Activated T-helper 2 cell treated with anti-CD3 and anti-CD28 coated beads, Interferon-gamma antibody, Interleukin-2, Interleukin-4, amounts not matched to agents 10 μg/mL and 5 μg/mL and 100 μg/mL, durations not matched to agents 14 hours and 24 hours and 36 hours (primary cell): ENCODE measurements at regions not wholly inside any gene's neighbourhood (a gene's known extent, or its start where the extent isn't known, plus 50 kb on each side); places are given as distances from the start of the nearest gene placed in this dataset.

Source experiments
- DNase-seq: peaks from one replicate; pipeline ENCODE4 v3.0.0; 2021; ENCODE audit warnings: low spot score
- H3K27ac Mint-ChIP-seq: one replicate; pipeline ENCODE4 v1.8.0; 2021; ENCODE audit warnings: mixed read lengths
- H3K27me3 Mint-ChIP-seq: one replicate; pipeline ENCODE4 v1.8.0; 2021; ENCODE audit warnings: low read depth, mixed read lengths
- H3K36me3 Mint-ChIP-seq: one replicate; pipeline ENCODE4 v1.8.0; 2021; ENCODE audit warnings: low read depth, mixed read lengths
- H3K4me1 Mint-ChIP-seq: one replicate; pipeline ENCODE4 v1.8.0; 2021; ENCODE audit warnings: low read depth, mixed read lengths
- H3K4me3 Mint-ChIP-seq: one replicate; pipeline ENCODE4 v1.8.0; 2021; ENCODE audit warnings: low read depth, mild to moderate bottlenecking, moderate library complexity, mixed read lengths
- H3K9me3 Mint-ChIP-seq: one replicate; pipeline ENCODE4 v1.8.0; 2021; ENCODE audit warnings: mixed read lengths
- intact Hi-C: fragments of 100-400 bp; cut with micrococcal nuclease; formaldehyde crosslinking; loops from one replicate; pipeline ENCODE4 v1.15.1; 2023

DNA sequence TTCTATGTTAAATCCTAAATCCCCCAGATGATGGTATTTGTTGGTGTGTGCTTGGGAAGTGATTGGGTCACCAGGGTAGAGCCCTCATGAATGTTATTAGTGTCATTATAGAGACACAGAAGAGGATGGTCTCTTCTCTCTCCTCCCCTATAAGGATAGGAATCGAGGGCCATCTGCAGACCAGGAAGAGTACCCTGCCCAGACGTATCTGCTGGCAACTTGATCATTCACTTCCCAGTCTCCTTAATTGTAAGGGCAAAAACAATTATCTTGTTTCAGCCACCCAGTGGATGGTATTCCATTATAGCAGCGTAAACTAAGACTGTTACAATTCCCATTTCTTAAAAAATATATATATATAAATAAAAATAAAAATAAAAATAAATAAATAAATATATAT lies 892.2 kb downstream of the SI start:
- Mint-ChIP-seq H3K27ac (no peak overlapping the region), H3K36me3 (no peaks in the 10 kb centered on the region)
- intact Hi-C loops, result no loop called here

DNA sequence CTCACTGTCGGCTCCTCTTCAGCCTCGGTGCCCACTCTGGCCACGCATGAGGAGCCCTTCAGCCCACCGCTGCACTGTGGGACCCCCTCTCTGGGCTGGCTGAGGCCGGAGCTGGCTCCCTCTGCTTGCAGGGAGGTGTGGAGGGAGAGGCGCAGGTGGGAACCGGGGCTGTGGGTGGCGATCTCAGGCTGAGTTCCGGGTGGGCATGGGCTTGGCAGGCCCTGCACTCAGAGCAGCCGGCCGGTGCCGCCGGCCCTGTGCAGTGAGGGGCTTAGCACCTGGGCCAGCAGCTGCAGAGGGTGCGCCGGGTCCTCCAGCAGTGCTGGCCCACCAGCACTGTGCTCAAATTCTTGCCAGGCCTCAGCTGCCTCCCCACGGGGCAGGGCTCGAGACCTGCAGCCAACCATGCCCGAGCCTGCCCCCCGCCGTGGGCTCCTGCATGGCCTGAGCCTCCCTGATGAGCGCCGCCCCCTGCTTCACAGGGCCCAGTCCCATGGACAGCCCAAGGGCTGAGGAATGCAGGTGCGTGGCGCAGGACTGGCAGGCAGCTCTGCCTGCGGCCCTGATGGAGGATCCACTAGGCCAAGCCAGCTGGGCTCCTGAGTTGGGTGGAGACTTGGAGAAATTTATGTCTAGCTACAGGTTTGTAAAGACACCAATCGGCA lies 899.1 kb downstream of the SI start:
- H3K27ac Mint-ChIP-seq, result no peak overlapping the region
- H3K4me3 Mint-ChIP-seq, result no peak overlapping the region
- no peaks in the 10 kb centered on the region for H3K4me1 Mint-ChIP-seq
- peaks cover 41% of the 10 kb centered on the region for H3K9me3 Mint-ChIP-seq
- intact Hi-C loops, result no loop called here
- no peaks in the 10 kb centered on the region for H3K27me3 Mint-ChIP-seq
- no peak for DNase-seq
- no peaks in the 10 kb centered on the region for H3K36me3 Mint-ChIP-seq

More for the DNA sequence above, 892.2 kb downstream of the SI start:
- H3K27me3 Mint-ChIP-seq, result no peaks in the 10 kb centered on the region
- H3K9me3 Mint-ChIP-seq, result peaks cover 37% of the 10 kb centered on the region
- no peaks in the 10 kb centered on the region for H3K4me1 Mint-ChIP-seq
- H3K4me3 Mint-ChIP-seq, result no peak overlapping the region
- no peak for DNase-seq

DNA sequence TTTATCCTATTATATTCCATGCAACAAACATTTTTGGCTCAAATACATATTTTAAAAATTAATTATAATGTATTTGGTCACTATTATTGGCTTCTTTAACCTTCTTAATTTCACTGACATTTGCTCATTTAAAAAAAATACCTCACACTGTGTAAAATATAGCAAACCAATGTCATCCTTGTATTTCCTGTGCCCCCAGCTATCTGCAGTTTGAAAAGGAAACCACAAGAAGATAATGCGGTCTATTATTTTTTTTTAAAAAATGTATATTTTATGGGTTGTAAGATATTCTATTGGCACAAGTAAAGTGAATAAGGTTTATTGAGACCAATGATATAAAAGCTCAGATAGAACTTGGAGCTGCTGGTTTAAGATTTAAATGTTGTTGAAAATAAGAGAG lies 904.2 kb downstream of the SI start:
- Mint-ChIP-seq H3K27ac (no peak overlapping the region), H3K9me3 (peaks cover 20% of the 10 kb centered on the region), H3K27me3 (no peaks in the 10 kb centered on the region), H3K4me3 (no peak overlapping the region), H3K36me3 (no peaks in the 10 kb centered on the region), H3K4me1 (no peaks in the 10 kb centered on the region)
- no peak for DNase-seq
- intact Hi-C loops, result no loop called here

DNA sequence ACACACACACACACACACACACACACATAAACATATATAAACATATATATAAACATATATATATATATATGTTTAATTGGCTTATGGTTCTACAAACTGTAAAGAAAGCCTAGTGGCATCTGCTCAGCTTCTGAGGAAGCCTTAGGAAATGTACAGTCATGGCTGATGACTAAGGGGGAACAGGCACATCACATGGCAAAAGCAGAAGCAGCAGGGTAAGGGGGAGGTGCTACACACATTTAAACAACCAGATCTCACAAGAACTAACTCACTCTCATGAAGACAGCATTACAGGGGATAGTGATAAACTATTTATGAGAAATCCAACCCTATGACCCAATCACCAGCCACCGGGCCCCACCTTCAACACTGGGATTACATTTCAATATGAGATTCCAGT lies 922.9 kb downstream of the SI start:
- no peak overlapping the region for H3K4me3 Mint-ChIP-seq
- peaks cover 42% of the 10 kb centered on the region for H3K9me3 Mint-ChIP-seq
- no peak for DNase-seq
- no peaks in the 10 kb centered on the region for H3K36me3 Mint-ChIP-seq
- no peak overlapping the region for H3K27ac Mint-ChIP-seq
- intact Hi-C loops, result no loop called here
- H3K4me1 Mint-ChIP-seq, result no peaks in the 10 kb centered on the region
- H3K27me3 Mint-ChIP-seq, result no peaks in the 10 kb centered on the region

DNA sequence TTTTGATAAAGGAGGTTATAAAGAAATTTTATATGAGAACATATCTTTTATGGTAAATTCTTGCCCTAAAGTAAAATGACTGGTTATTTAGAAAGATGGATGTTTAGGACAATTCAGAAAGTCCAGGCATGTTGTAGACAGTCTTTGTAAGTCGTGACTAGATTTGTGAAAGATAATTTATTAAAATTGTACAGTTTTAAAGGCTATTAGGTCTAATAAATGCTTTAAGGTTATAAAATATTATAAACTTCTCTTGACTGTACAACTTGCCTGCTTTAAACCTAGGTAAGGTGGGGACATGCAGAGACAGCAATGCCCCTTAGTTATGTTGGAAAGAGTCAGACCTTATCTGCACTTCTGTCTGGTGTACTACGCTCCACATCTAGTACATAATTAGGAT lies 933.5 kb downstream of the SI start:
- Mint-ChIP-seq H3K4me3 (no peak overlapping the region), H3K27me3 (no peaks in the 10 kb centered on the region)
- intact Hi-C loops, result no loop called here

DNA sequence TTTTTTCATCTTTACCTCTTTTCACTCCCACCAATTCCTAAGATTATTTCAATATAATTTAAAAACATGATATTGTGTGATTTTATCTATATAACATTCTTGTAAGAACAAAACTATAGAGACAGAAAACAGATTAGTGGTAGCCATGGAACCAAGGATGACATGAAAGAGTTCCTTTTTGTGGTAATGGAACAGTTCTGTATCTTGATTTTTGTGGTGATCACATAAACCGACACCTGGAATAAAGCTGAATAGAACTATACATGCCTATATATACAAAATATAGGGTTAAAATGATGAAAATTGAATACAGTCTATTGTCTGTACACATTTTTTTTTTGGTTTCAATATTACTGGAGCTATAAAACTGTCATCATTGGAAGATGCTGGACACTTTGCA lies 945.4 kb downstream of the SI start:
- no peaks in the 10 kb centered on the region for H3K27me3 Mint-ChIP-seq
- intact Hi-C loops, result no loop called here
- H3K9me3 Mint-ChIP-seq, result peaks cover 8% of the 10 kb centered on the region
- H3K27ac Mint-ChIP-seq, result no peak overlapping the region
- H3K4me3 Mint-ChIP-seq, result no peak overlapping the region
- no peak for DNase-seq
- no peaks in the 10 kb centered on the region for H3K36me3 Mint-ChIP-seq
- H3K4me1 Mint-ChIP-seq, result no peaks in the 10 kb centered on the region

More for the DNA sequence above, 933.5 kb downstream of the SI start:
- H3K9me3 Mint-ChIP-seq, result peaks cover 55% of the 10 kb centered on the region
- no peaks in the 10 kb centered on the region for H3K4me1 Mint-ChIP-seq
- no peak overlapping the region for H3K27ac Mint-ChIP-seq
- H3K36me3 Mint-ChIP-seq, result no peaks in the 10 kb centered on the region
- no peak for DNase-seq

DNA sequence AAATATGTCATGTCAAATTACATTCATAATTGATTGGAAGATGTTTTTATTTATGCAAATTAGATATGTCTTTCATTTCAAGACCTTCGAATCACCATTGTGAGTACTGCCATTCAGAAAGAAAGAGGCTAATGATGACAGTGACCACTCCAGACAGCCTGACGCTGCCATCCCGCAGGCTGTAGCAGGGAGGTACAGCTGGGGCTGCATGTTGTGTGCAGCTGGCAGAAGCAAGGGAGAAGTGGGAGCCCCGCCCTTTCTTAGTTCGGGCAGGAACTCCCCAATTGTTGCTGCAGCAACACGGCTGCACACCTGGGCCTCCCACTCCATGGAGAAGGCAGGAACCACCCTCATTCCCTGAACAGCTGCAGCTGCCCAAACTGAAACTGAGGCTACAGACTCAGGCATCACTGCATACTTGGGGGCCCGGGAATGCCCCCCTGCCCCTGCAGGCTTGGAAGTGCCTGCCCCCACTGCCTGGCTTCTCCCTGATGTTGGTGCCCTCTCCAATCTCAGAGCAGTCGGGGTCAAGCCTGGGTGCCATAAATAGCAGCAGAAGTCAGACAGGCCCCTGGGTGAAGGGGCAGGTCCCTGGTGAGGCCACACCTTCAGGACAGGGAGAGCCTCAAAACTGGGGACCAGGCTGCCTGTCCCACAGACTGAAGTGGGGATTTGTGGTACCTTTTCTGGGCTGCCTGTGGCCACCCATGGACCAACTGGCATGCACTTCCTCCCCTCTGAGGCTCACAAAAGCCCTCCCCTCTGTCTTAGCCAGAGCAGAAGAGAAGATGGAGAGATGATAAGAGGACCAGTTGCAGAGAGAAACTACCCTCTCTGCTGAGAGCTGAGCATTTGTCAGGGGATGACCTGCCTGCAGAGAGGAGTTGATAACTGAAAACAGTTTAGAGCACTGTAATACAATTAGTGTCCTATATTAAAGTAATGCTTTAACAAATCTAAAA lies 964.6 kb downstream of the SI start:
- no peak overlapping the region for H3K4me3 Mint-ChIP-seq
- intact Hi-C loops, result no loop called here
- H3K9me3 Mint-ChIP-seq, result peaks cover 17% of the 10 kb centered on the region
- no peaks in the 10 kb centered on the region for H3K27me3 Mint-ChIP-seq
- H3K27ac Mint-ChIP-seq, result no peak overlapping the region
- no peaks in the 10 kb centered on the region for H3K4me1 Mint-ChIP-seq
- H3K36me3 Mint-ChIP-seq, result no peaks in the 10 kb centered on the region
- DNase-seq, result no peak

DNA sequence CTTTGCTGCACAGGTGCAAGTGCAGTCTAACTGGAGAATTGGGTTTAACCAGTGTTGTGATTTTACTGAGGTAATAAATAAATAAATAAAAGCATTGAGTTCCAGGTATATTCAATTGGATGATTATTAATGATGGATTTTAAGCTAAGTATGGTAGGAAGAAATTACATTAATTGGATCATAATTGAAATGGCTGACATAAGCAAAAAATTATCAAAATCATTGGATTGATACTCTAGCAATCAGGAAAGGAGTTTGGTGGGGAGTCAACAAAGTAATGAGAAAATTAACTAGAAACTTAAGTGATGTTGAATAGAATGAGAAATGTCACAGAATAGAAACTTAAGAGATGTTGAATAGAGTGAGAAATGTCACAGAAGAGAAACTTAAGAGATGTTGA lies 981.9 kb downstream of the SI start:
- intact Hi-C loops, result no loop called here
- no peaks in the 10 kb centered on the region for H3K4me1 Mint-ChIP-seq
- no peaks in the 10 kb centered on the region for H3K36me3 Mint-ChIP-seq
- no peak for DNase-seq
- H3K27ac Mint-ChIP-seq, result no peak overlapping the region
- H3K27me3 Mint-ChIP-seq, result no peaks in the 10 kb centered on the region
- H3K4me3 Mint-ChIP-seq, result no peak overlapping the region
- H3K9me3 Mint-ChIP-seq, result peaks cover 13% of the 10 kb centered on the region

DNA sequence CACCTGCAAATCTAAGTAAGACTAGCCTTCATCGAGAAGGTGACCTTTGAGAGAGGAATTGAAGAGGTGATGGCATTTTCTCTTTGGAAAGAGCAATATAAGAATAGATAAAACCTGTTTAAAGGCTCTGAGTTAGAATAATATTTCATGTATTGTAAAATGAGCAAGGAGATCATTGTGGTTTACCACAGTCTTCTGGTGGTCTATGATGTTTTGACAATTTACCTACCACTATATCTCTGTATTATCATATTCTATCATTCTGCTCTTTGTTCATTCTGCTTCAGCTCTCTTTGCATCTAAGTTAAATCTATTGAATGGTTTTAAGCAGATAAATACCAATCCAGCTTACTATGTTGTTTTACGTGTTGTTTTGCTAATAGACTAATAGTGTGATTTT lies 982.3 kb downstream of the SI start:
- H3K27me3 Mint-ChIP-seq, result no peaks in the 10 kb centered on the region
- H3K27ac Mint-ChIP-seq, result no peak overlapping the region
- H3K36me3 Mint-ChIP-seq, result no peaks in the 10 kb centered on the region
- H3K9me3 Mint-ChIP-seq, result peaks cover 16% of the 10 kb centered on the region
- H3K4me1 Mint-ChIP-seq, result no peaks in the 10 kb centered on the region
- intact Hi-C loops, result no loop called here
- no peak overlapping the region for H3K4me3 Mint-ChIP-seq
- DNase-seq, result no peak

DNA sequence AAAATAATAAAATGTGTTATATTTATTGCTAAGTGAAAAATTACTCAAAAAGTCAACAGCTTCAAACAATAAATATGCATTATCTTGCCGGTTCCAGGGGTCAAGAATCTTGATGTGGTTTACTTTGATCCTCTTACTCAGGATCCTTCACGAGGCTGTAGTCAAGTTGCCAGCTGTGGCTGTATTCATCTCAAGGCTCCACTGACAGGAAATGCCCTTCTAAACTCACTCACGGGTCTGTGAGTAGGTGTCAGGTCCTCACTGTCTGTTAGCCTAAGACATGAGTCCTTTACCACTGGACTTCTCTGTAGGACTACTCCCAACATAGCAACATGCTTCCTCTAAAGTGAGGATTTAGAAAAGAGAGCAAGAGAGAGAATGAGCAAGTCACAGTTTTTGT lies 983.0 kb downstream of the SI start:
- Mint-ChIP-seq H3K27ac (no peak overlapping the region), H3K27me3 (no peaks in the 10 kb centered on the region), H3K36me3 (no peaks in the 10 kb centered on the region), H3K4me1 (no peaks in the 10 kb centered on the region), H3K9me3 (peaks cover 19% of the 10 kb centered on the region), H3K4me3 (no peak overlapping the region)
- intact Hi-C loops, result no loop called here
- no peak for DNase-seq

DNA sequence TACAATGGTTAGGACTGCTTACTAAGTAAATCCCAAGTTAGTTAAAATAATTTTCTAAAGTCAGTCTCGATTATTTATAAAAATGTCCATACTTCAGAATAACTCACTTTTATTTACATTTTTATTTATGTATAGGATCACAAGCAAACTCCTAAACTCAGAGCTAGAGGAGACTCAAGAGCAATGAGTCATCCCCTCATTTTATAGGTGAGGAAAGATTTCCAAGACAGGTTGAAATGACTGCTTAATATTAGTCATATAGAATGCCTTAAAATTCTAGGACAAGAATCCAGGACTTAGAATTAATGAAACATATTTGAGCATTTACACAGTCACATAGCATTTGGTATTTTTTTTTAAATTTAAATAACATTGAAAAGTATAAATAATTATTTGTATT lies 983.8 kb downstream of the SI start:
- Mint-ChIP-seq H3K4me1 (no peaks in the 10 kb centered on the region), H3K9me3 (peaks cover 19% of the 10 kb centered on the region), H3K36me3 (no peaks in the 10 kb centered on the region), H3K27me3 (no peaks in the 10 kb centered on the region), H3K4me3 (no peak overlapping the region), H3K27ac (no peak overlapping the region)
- no peak for DNase-seq
- intact Hi-C loops, result no loop called here

DNA sequence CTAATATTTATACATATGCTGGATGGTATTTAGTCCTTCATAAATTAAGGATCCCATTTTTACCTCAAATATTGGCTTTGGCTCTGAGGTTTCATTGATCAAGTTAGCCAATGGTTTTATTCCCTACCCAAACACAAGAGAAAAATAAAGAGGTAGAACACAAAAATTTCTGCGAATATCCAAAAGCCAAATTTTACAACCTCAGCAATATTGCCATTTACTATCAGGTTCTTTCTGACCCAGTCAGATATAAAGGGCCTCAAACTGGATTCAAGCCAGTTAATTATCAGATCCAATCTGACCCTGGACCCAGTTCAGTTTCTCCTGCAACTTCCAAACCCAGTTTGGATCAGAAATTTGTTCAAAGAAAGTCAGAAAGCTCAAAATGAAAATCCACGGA lies 998.1 kb downstream of the SI start:
- DNase-seq, result no peak
- intact Hi-C loops, result no loop called here
- H3K4me3 Mint-ChIP-seq, result no peak overlapping the region
- no peaks in the 10 kb centered on the region for H3K27me3 Mint-ChIP-seq
- H3K4me1 Mint-ChIP-seq, result no peaks in the 10 kb centered on the region
- no peak overlapping the region for H3K27ac Mint-ChIP-seq
- H3K9me3 Mint-ChIP-seq, result peaks cover 28% of the 10 kb centered on the region
- H3K36me3 Mint-ChIP-seq, result no peaks in the 10 kb centered on the region

DNA sequence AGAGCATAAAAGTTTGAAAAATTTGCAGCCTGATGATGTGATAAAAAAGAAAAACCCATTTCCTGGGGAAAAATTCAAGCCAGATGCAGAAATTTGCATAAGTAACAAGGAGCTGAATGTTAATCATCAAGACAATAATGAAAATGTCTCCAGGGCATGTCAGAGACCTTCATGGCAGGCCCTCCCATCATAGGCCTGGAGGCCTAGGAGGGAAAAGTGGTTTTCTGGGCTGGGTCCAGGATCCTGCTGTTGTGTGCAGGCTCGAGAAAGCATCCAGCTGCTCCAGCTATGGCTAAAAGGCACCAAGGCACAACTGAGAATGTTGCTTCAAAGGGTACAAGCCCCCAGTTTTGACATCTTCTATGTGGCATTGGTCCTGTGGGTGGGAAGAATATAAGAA lies 1014.0 kb downstream of the SI start:
- no peak overlapping the region for H3K27ac Mint-ChIP-seq

More for the DNA sequence above, 1014.0 kb downstream of the SI start:
- DNase-seq, result no peak
- intact Hi-C loops, result no loop called here
- peaks cover 30% of the 10 kb centered on the region for H3K9me3 Mint-ChIP-seq
- H3K36me3 Mint-ChIP-seq, result no peaks in the 10 kb centered on the region
- no peak overlapping the region for H3K4me3 Mint-ChIP-seq
- no peaks in the 10 kb centered on the region for H3K27me3 Mint-ChIP-seq
- H3K4me1 Mint-ChIP-seq, result no peaks in the 10 kb centered on the region
